PC-3 (cell line): ENCODE measurements at regions not wholly inside any gene's neighbourhood (a gene's known extent, or its start where the extent isn't known, plus 50 kb on each side); places are given as distances from the start of the nearest gene placed in this dataset.

Source experiments
- CTCF ChIP-seq: fragments of 300-600 bp; sonication (generic); conservative IDR thresholded peaks from 2 replicates; pipeline ENCODE4 v1.5.1; 2017; ENCODE audit warnings: antibody characterized with exemption, low read depth, mild to moderate bottlenecking, low read length
- EZH2 ChIP-seq: fragments of 300-600 bp; sonication (generic); IDR thresholded peaks from one replicate; pipeline ENCODE4 v1.6.1; 2017; ENCODE audit warnings: antibody characterized with exemption, mild to moderate bottlenecking, low read length; ENCODE audit not compliant: unreplicated experiment

GRCh38 chr3:111333642-111334041 lies 208.4 kb upstream of the CD96 start:
- TF ChIP-seq CTCF (no peak), EZH2 (no peak)
